SH-SY5Y (cell line): ENCODE measurements at regions not wholly inside any gene's neighbourhood (a gene's known extent, or its start where the extent isn't known, plus 50 kb on each side); places are given as distances from the start of the nearest gene placed in this dataset.

ENCODE experiments used
- GATA2 ChIP-seq: IDR thresholded peaks from 2 replicates; pipeline ENCODE4 v1.6.1; 2011; ENCODE audit warnings: mild to moderate bottlenecking, low read depth, low read length
- GATA3 ChIP-seq: IDR thresholded peaks from 2 replicates; pipeline ENCODE4 v1.6.1; 2011; ENCODE audit warnings: low read depth, mild to moderate bottlenecking, low read length, moderate library complexity

DNA sequence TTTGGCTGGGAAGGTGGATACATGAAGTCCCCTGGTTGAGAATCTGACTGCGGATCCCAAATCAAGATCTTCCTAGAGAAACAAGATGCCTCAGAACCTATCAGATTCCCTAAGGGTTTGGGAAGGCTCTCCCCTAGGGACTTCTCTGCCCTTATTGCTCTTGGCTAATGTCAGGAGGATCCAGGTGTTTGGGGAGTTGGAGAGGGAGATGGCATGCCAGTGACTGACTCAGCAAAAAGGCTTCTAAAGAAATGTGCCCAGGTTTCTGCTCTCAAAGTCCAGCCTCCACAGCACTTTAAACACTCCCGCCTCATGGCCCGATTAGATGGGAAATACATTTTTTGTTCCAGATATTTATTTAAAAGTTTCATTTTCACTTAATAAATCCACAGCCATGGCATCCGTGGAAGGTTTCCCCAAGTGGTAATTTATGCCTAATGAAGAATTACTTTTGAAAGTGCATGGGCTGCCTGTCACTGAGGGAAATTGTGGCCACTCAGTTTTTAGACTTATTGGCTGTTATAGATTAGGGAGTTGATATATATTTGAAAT lies 156.4 kb downstream of the OSR1 start:
- no peak for TF ChIP-seq GATA3
- TF ChIP-seq GATA2: no peak

- TF ChIP-seq GATA3: no peak
- TF ChIP-seq GATA2: no peak
Observed at GRCh38 chr2:19198381-19198780, 160.0 kb downstream of the OSR1 start.

- TF ChIP-seq GATA3: no peak
- TF ChIP-seq GATA2: 0 out of 2 replicates have a peak, but pooled peaks have one; percentile 20
Observed at GRCh38 chr2:19195661-19196060, 162.8 kb downstream of the OSR1 start.

- TF ChIP-seq GATA2: no peak
- no peak for TF ChIP-seq GATA3
Observed at GRCh38 chr2:19189391-19189790, 169.0 kb downstream of the OSR1 start.

GRCh38 chr2:19187323-19188020 lies 171.0 kb downstream of the OSR1 start:
- TF ChIP-seq GATA3 (no peak), GATA2 (no peak)

DNA sequence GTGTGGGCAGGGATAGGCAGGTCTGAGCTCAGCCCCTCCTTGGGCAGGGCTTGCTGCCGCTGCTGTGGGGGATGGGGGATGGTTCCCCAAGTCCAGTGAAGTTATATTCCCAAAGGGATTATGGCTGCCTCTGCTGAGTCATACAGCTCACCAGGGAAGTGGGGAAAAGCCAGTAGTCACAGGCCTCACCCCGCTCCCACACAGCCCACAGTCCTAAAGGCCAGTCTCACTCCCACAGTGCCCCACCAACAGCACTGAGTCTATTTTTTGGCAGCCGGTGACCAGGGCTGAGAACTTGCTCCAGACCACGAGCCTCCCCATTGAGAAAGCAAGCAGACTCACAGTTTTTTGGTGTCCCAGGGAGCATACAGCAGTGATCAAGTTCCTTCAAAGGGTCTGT lies 173.3 kb downstream of the OSR1 start:
- TF ChIP-seq GATA3: no peak
- TF ChIP-seq GATA2: no peak

DNA sequence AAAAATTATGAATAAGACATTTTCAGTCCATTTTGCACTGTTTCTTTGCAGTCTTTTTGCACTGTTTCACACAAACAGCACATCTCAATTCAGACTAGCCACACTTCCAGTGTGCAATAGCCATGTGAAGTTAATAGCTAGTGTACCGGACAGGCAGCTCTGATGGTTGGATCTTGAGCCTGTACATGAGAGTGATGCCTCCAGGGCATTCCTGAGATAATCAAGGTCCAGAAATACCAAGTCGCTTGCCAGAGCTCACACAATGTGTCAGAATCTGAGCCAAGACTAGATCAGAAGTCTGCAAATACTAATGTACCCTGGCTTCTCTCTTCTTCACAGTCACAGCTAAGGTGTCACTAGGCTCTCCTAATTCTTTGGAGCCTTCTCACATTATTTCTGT lies 180.2 kb downstream of the OSR1 start:
- TF ChIP-seq GATA3: no peak
- no peak for TF ChIP-seq GATA2

DNA sequence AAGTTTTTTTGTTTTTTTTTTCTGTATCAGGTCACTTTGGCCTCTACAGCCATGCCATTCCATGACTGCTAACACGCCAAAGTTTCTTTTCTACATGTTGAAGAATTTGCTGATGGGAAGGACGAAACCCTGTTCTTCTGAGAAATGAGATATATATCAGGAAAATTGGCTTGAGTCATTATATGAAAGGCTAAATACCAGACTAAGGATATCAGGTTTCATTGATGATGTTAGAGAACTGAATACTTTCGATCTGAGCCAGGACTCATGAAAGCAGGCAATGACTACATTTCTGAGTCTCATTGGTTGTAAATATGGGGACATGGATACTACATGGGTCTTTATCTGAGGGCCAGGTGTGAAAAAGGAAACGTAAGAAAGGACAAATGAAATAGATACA lies 181.4 kb downstream of the OSR1 start:
- no peak for TF ChIP-seq GATA2
- no peak for TF ChIP-seq GATA3

DNA sequence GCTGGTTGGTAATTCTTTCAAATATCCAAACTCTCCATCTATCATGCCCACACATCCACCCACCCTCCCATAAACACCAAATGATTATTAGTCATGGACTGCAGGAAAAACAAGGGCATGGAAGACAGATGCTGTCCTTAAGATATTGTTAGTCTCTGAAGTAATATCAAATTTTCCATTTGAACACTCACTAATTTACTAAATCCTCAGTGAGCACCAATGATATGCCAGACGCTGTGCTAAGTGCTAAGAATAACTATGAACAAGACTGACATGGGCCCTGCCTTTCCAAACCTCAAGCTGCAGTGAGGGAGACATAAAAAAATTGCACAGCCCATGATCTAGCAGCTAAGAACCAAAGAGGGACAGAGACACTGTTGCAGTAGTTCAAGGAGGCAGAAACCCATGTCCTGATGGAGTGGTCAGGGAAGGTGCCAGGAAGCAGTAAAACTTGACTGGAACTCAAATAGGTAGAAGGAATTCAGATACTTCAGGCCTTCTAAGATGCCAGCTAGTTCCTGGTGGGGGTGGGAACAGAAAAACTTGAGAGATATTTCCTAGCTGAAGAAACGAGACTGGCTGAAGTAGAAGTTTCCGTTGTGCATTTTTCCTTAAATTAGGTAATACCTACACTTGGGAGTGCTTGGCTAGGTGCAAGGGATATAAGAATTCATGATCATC lies 182.1 kb downstream of the OSR1 start:
- TF ChIP-seq GATA2 (no peak), GATA3 (no peak)

- TF ChIP-seq GATA3 (no peak), GATA2 (no peak)
Observed at GRCh38 chr2:19174176-19174575, 184.2 kb downstream of the OSR1 start.

- TF ChIP-seq GATA3 (no peak), GATA2 (no peak)
Observed at GRCh38 chr2:19171409-19171808, 187.0 kb downstream of the OSR1 start.

DNA sequence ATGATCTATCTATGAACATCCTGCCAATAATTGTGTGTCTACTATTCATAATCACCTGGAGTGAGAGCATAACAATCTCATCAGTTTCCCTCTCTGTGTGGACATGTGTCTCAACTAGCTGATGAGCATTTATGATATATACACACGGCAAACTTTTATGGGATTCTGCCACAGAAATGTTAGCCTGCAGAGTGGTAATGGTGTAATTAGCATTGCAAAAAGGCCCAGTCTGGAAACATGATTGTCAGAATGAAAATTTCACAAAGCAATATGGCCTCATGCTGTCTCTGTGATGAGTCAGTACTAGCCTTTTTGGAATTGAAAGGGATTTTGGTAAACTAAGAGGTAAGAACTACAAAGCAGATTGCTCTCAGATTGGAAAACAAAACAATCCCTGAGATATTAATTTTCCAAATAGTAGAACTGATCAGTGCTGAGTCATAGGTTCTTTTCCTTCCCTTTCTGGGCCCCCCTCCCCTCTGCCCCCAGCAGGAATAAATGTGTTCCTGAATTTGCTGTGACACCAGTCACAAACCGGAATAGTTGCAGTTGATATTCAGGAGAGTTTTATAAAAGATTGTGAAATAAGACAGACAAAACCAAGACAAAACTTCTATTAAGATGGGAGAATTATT lies 189.2 kb downstream of the OSR1 start:
- no peak for TF ChIP-seq GATA2
- no peak for TF ChIP-seq GATA3

GRCh38 chr2:19158896-19159295 lies 199.5 kb downstream of the OSR1 start:
- peak; percentile 98 for TF ChIP-seq GATA3
- TF ChIP-seq GATA2: peak; percentile 97

- TF ChIP-seq GATA3 (no peak), GATA2 (no peak)
Observed at GRCh38 chr2:19158211-19158610, 200.2 kb downstream of the OSR1 start.
